ENCODE measurements at regions not wholly inside any gene's neighbourhood (a gene's known extent, or its start where the extent isn't known, plus 50 kb on each side); places are given as distances from the start of the nearest gene placed in this dataset.

- Histone ChIP-seq H3K4me3 (no peak overlapping the region), H3K36me3 (no peaks in the 10 kb centered on the region), H3K9me3 (no peaks in the 10 kb centered on the region), H3K27ac (replicated peaks in 1 of 4) (no peak overlapping the region), H3K27me3 (peaks cover 0 to 32% (median 0%) of the 10 kb centered on the region in 4 donors), H3K4me1 (peaks cover 0 to 19% (median 17%) of the 10 kb centered on the region in 4 donors)
- no CpG with 5 or more reads among the region's 11 CpGs for WGBS
- intact Hi-C loops (cut with DNase I) = no loop called here
- no peak for TF ChIP-seq POLR2AphosphoS5 (IDR thresholded peaks at IDR 0.05)
- TF ChIP-seq, protein P1, sequence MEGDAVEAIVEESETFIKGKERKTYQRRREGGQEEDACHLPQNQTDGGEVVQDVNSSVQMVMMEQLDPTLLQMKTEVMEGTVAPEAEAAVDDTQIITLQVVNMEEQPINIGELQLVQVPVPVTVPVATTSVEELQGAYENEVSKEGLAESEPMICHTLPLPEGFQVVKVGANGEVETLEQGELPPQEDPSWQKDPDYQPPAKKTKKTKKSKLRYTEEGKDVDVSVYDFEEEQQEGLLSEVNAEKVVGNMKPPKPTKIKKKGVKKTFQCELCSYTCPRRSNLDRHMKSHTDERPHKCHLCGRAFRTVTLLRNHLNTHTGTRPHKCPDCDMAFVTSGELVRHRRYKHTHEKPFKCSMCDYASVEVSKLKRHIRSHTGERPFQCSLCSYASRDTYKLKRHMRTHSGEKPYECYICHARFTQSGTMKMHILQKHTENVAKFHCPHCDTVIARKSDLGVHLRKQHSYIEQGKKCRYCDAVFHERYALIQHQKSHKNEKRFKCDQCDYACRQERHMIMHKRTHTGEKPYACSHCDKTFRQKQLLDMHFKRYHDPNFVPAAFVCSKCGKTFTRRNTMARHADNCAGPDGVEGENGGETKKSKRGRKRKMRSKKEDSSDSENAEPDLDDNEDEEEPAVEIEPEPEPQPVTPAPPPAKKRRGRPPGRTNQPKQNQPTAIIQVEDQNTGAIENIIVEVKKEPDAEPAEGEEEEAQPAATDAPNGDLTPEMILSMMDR (IDR thresholded peaks at IDR 0.05) = peak in 1 of 3 experiments; percentile 24
- DNase-seq (ENCODE audit: extremely low spot score) = no peak
Measured at GRCh38 chr6:170165085-170165470, 125.8 kb downstream of the DLL1 start.

DNA sequence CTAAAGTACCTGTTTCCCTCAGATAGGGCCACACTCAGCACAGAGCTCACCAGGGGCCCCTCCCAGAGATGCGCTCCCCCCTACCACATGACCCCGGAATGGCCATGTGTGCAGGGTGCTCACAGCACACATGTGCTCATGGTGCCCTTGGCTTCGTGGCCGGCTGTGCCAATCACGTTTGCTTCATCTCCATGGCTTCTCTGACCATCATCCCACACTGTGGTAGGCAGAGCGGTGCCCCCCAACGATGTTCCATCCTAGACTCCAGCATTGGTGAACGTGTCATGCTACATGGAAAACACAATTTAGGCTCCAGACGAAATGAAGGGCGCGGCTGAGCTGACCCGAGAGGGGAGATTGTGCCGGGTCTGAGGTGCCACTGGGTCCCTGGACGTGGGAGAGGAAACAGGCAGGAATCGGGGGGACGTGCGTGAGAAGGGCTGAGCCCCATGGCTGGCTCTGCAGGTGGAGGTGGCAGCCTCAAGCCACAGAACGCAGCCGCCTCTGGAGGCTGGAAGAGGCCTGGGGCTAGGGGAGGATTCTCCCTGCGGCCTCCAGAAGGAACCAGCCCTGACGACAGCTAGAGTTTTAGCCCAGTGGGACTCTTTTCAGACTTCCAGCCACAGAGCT, 126.5 kb downstream of the DLL1 start:
- 85% methylated on average over 21 of the region's 21 CpGs for WGBS
- H3K36me3 ChIP-seq = no peaks in the 10 kb centered on the region
- DNase-seq (ENCODE audit: extremely low spot score) = no peak
- intact Hi-C loops (cut with DNase I) = no loop called here
- TF ChIP-seq, protein P1 (IDR thresholded peaks at IDR 0.05) = no peak
- TF ChIP-seq POLR2AphosphoS5 (IDR thresholded peaks at IDR 0.05) = no peak
- no peak for TF ChIP-seq EP300 (IDR thresholded peaks at IDR 0.05)
- TF ChIP-seq POLR2A (IDR thresholded peaks at IDR 0.05; ENCODE audit: low read depth) = no peak
- H3K9me3 ChIP-seq = no peaks in the 10 kb centered on the region
- H3K4me3 ChIP-seq = no peak overlapping the region
- H3K27me3 ChIP-seq = peaks cover 0 to 32% (median 0%) of the 10 kb centered on the region in 4 donors
- no peak overlapping the region for H3K27ac ChIP-seq (replicated peaks in 1 of 4)
- peaks cover 0 to 19% (median 17%) of the 10 kb centered on the region in 4 donors for H3K4me1 ChIP-seq

DNA sequence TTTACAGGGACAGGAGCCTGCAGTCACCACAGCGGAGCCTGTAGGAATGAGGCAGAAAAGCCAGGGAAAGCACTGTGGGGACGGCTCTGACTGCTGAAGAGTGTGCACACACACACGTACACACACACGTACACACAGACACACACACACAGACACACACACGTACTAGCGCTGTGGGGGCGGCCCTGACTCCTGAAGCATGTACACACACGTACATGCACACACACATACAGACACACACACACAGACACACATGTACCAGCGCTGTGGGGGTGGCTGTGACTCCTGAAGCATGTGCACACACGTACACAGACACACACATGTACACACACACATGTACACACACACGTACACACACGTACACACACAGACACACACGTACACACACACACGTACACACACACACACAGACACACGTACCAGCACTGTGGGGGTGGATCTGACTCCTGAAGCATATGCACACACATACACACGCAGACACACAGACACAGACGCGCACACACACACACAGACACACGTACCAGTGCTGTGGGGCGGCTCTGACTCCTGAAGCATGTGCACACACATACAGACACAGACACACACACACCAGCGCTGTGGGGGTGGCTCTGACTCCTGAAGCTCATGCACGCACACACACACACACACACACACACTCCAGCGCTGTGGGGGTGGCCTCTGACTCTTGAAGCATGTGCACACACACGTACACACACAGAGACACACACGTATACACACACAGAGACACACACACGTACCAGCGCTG, 127.3 kb downstream of the DLL1 start:
- no peak for TF ChIP-seq EP300 (IDR thresholded peaks at IDR 0.05)
- Histone ChIP-seq H3K4me1 (peaks cover 0 to 19% (median 17%) of the 10 kb centered on the region in 4 donors), H3K27me3 (peaks cover 0 to 32% (median 0%) of the 10 kb centered on the region in 4 donors), H3K4me3 (no peak overlapping the region), H3K27ac (replicated peaks in 1 of 4) (no peak overlapping the region), H3K36me3 (no peaks in the 10 kb centered on the region), H3K9me3 (no peaks in the 10 kb centered on the region)
- DNase-seq (ENCODE audit: extremely low spot score) = no peak
- intact Hi-C loops (cut with DNase I) = no loop called here
- 90% methylated on average over 26 of the region's 27 CpGs for WGBS

GRCh38 chr6:170162775-170163404, 128.0 kb downstream of the DLL1 start:
- H3K4me3 ChIP-seq = no peak overlapping the region
- peaks cover 0 to 32% (median 0%) of the 10 kb centered on the region in 4 donors for H3K27me3 ChIP-seq
- DNase-seq (ENCODE audit: extremely low spot score) = no peak
- no peak overlapping the region for H3K27ac ChIP-seq (replicated peaks in 1 of 4)
- H3K4me1 ChIP-seq = peaks cover 0 to 19% (median 17%) of the 10 kb centered on the region in 4 donors
- intact Hi-C loops (cut with DNase I) = no loop called here
- no peaks in the 10 kb centered on the region for H3K9me3 ChIP-seq
- 93% methylated on average over 19 of the region's 19 CpGs for WGBS
- TF ChIP-seq POLR2AphosphoS5 (IDR thresholded peaks at IDR 0.05) (no peak), POLR2A (IDR thresholded peaks at IDR 0.05; ENCODE audit: low read depth) (no peak), EP300 (IDR thresholded peaks at IDR 0.05) (no peak)
- TF ChIP-seq, protein P1 (IDR thresholded peaks at IDR 0.05) = no peak
- H3K36me3 ChIP-seq = no peaks in the 10 kb centered on the region

All from esophagus muscularis mucosa (tissue), 4 donors.